CD14-positive monocyte (primary cell): ENCODE measurements at regions not wholly inside any gene's neighbourhood (a gene's known extent, or its start where the extent isn't known, plus 50 kb on each side); places are given as distances from the start of the nearest gene placed in this dataset.

Source experiments
- DNase-seq, 3 donors: peaks; one replicate each; pipeline ENCODE4 v3.0.0-alpha.2; 2011 to 2022
- H2AFZ ChIP-seq: 2 replicates; pipeline ENCODE4 v1.6.0; 2012; ENCODE audit warnings: mild to moderate bottlenecking, low read depth, low read length, inconsistent platforms; ENCODE audit not compliant: insufficient read depth, poor library complexity, severe bottlenecking
- H3K27ac ChIP-seq, 2 donors: 1 replicate in 1 of 2; 2 replicates in 1 of 2; pipeline ENCODE4 v1.5.1; 2012 to 2013; ENCODE audit warnings: low read length in 2 of 2, control low read depth in 1 of 2, inconsistent platforms in 1 of 2, low read depth in 1 of 2, mild to moderate bottlenecking in 1 of 2
- H3K27me3 ChIP-seq, 2 donors: one replicate each; pipeline versions ENCODE4 v1.6.0 to v1.6.1; 2011 to 2013; ENCODE audit warnings: low read length in 2 of 2; ENCODE audit not compliant: control insufficient read depth in 2 of 2, insufficient read depth in 2 of 2
- H3K36me3 ChIP-seq, 2 donors: replicated peaks in 1 of 2; 1 replicate in 1 of 2; 2 replicates in 1 of 2; pipeline versions ENCODE4 v1.5.1 to v1.6.1; 2012 to 2013; ENCODE audit warnings: low read length in 2 of 2, control low read depth in 1 of 2, inconsistent platforms in 1 of 2, mild to moderate bottlenecking in 1 of 2; ENCODE audit not compliant: insufficient read depth in 2 of 2, control insufficient read depth in 1 of 2
- H3K4me1 ChIP-seq, 2 donors: 1 replicate in 1 of 2; 2 replicates in 1 of 2; pipeline versions ENCODE4 v1.5.1 to v1.6.1; 2012 to 2013; ENCODE audit warnings: low read length in 2 of 2, control low read depth in 1 of 2, inconsistent platforms in 1 of 2, mild to moderate bottlenecking in 1 of 2, moderate library complexity in 1 of 2; ENCODE audit not compliant: insufficient read depth in 2 of 2, control insufficient read depth in 1 of 2
- H3K4me2 ChIP-seq: replicated peaks from 2 replicates; pipeline ENCODE3; 2012; ENCODE audit warnings: low read length, moderate library complexity, mild to moderate bottlenecking; ENCODE audit not compliant: poor library complexity, severe bottlenecking; ENCODE audit errors: extremely low read depth
- H3K4me3 ChIP-seq, 3 experiments: fragments of 200-600 bp in 1 of 3; sonication (generic) in 1 of 3; replicated peaks in 1 of 3; 1 replicate in 2 of 3; 2 replicates in 1 of 3; pipeline ENCODE4 v1.5.1; 2011 to 2013; ENCODE audit warnings: low read length in 3 of 3, mild to moderate bottlenecking in 3 of 3, control low read depth in 2 of 3, low read depth in 2 of 3, inconsistent platforms in 1 of 3, moderate library complexity in 1 of 3
- H3K79me2 ChIP-seq: 2 replicates; pipeline ENCODE4 v1.6.0; 2012; ENCODE audit warnings: mild to moderate bottlenecking, control low read depth, inconsistent platforms, low read length, moderate library complexity; ENCODE audit not compliant: insufficient read depth
- H3K9ac ChIP-seq: 2 replicates; pipeline ENCODE4 v1.6.0; 2017; ENCODE audit warnings: low read length, mild to moderate bottlenecking; ENCODE audit not compliant: insufficient read depth, poor library complexity, severe bottlenecking
- H3K9me3 ChIP-seq, 2 donors: replicated peaks in 1 of 2; 1 replicate in 1 of 2; 2 replicates in 1 of 2; pipeline versions ENCODE4 v1.5.1 to v1.6.1; 2012 to 2013; ENCODE audit warnings: low read length in 2 of 2, control low read depth in 1 of 2; ENCODE audit not compliant: control insufficient read depth in 1 of 2, insufficient read depth in 1 of 2
- H4K20me1 ChIP-seq: 2 replicates; pipeline ENCODE4 v1.6.0; 2012; ENCODE audit warnings: mild to moderate bottlenecking, low read length, control low read depth, moderate library complexity; ENCODE audit not compliant: insufficient read depth
- H3K27ac Mint-ChIP-seq, 7 donors: one replicate each; pipeline ENCODE4 v1.8.0; 2020; ENCODE audit warnings: mild to moderate bottlenecking in 7 of 7, mixed read lengths in 7 of 7, moderate library complexity in 6 of 7, inconsistent platforms in 2 of 7
- H3K27me3 Mint-ChIP-seq, 3 donors: one replicate each; pipeline ENCODE4 v1.8.0; 2021 to 2022; ENCODE audit warnings: low read depth in 3 of 3, mild to moderate bottlenecking in 3 of 3, mixed read lengths in 3 of 3, moderate library complexity in 3 of 3, inconsistent platforms in 1 of 3
- H3K36me3 Mint-ChIP-seq, 2 donors: one replicate each; pipeline ENCODE4 v1.8.0; 2020; ENCODE audit warnings: mixed read lengths in 2 of 2, inconsistent platforms in 1 of 2, mild to moderate bottlenecking in 1 of 2
- H3K4me1 Mint-ChIP-seq: one replicate; pipeline ENCODE4 v1.8.0; 2020; ENCODE audit warnings: mild to moderate bottlenecking, mixed read lengths
- H3K4me3 Mint-ChIP-seq, 2 donors: one replicate each; pipeline ENCODE4 v1.8.0; 2020; ENCODE audit warnings: mild to moderate bottlenecking in 2 of 2, mixed read lengths in 2 of 2, moderate library complexity in 1 of 2
- H3K9me3 Mint-ChIP-seq, 7 donors: one replicate each; pipeline ENCODE4 v1.8.0; 2020 to 2022; ENCODE audit warnings: mixed read lengths in 7 of 7, mild to moderate bottlenecking in 6 of 7, moderate library complexity in 6 of 7, inconsistent platforms in 2 of 7
- CTCF ChIP-seq: fragments of 200-600 bp; IDR thresholded peaks from one replicate; pipeline ENCODE4 v1.8.0; 2022; ENCODE audit warnings: antibody characterized with exemption, mild to moderate bottlenecking
- WGBS: methylation state at CpG from one replicate; pipeline ENCODE4 v1.1.5; 2013; ENCODE audit warnings: missing lambda C conversion rate; ENCODE audit not compliant: insufficient coverage; 5-methylcytosine and 5-hydroxymethylcytosine counted together
- intact Hi-C, 2 donors: fragments of 100-400 bp; cut with micrococcal nuclease; formaldehyde crosslinking; loops; one replicate each; pipeline versions ENCODE4 v1.15.0 to v1.15.1; 2023

GRCh38 chr16:7791028-7791590, 458.5 kb downstream of the RBFOX1 start:
- Histone ChIP-seq H3K4me2 (no peak overlapping the region), H4K20me1 (no peaks in the 10 kb centered on the region), H2AFZ (no peak overlapping the region), H3K4me3 (no peak overlapping the region), H3K79me2 (no peaks in the 10 kb centered on the region), H3K27ac (no peak overlapping the region), H3K4me1 (no peaks in the 10 kb centered on the region), H3K9ac (no peak overlapping the region), H3K27me3 (no peaks in the 10 kb centered on the region), H3K9me3 (no peaks in the 10 kb centered on the region), H3K36me3 (no peaks in the 10 kb centered on the region)
- Mint-ChIP-seq H3K27me3 (peaks cover 0 to 2% (median 0%) of the 10 kb centered on the region in 3 donors), H3K27ac (no peak overlapping the region), H3K4me3 (no peak overlapping the region), H3K36me3 (no peaks in the 10 kb centered on the region), H3K4me1 (no peaks in the 10 kb centered on the region), H3K9me3 (peaks cover 0 to 3% (median 0%) of the 10 kb centered on the region in 7 donors)
- no peak for DNase-seq
- no peak for TF ChIP-seq CTCF
- intact Hi-C loops, result no loop called here
- WGBS, result 95% methylated on average over 8 of the region's 10 CpGs

GRCh38 chr16:7775072-7775488, 442.4 kb downstream of the RBFOX1 start:
- no peaks in the 10 kb centered on the region for H4K20me1 ChIP-seq
- Mint-ChIP-seq H3K4me3 (no peak overlapping the region), H3K27ac (no peak overlapping the region), H3K4me1 (no peaks in the 10 kb centered on the region), H3K27me3 (peaks cover 0 to 3% (median 1%) of the 10 kb centered on the region in 3 donors), H3K36me3 (no peaks in the 10 kb centered on the region), H3K9me3 (peaks cover 4 to 15% (median 7%) of the 10 kb centered on the region in 7 donors)
- H3K4me2 ChIP-seq, result no peak overlapping the region
- intact Hi-C loops, result no loop called here
- no peak overlapping the region for H3K9ac ChIP-seq
- H3K36me3 ChIP-seq, result no peaks in the 10 kb centered on the region
- no peak overlapping the region for H3K4me3 ChIP-seq
- H3K4me1 ChIP-seq, result no peaks in the 10 kb centered on the region
- no peak overlapping the region for H2AFZ ChIP-seq
- DNase-seq, result no peak
- no peak overlapping the region for H3K27ac ChIP-seq
- no peaks in the 10 kb centered on the region for H3K27me3 ChIP-seq
- H3K9me3 ChIP-seq, result peaks cover 0 to 5% of the 10 kb centered on the region in 2 donors
- no peaks in the 10 kb centered on the region for H3K79me2 ChIP-seq
- TF ChIP-seq CTCF, result no peak
- 65% methylated on average over 1 of the region's 1 CpG for WGBS
